ENCODE measurements at regions not wholly inside any gene's neighbourhood (a gene's known extent, or its start where the extent isn't known, plus 50 kb on each side); places are given as distances from the start of the nearest gene placed in this dataset.

DNA sequence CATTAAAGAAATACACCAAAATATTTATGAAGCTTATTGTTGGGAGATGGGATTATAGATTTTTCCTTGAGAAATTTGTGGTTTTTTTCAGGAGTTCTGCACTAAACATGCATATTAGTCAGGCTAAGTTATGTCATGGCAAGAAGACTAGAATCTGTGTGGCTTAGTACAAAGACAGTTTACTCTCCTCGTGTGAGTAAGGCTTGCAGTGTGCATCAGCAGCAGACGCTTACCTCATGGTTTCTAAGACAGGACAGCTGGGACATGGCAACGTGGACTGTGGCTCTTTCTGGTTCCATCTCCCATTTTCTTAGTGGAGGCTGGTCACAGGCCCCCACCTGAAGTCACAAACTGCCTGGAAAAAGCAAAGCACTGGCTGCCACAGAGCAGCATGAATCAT lies 429.6 kb upstream of the VSTM2A start:
- BruUV-seq (replicated peaks) = no TSS peak
- no peak overlapping the region for H3K4me3 ChIP-seq (replicated peaks in 1 of 2; ENCODE audit: low read depth in 1 of 2, low read length in 2 of 2)
- DNase-seq (ENCODE audit: low read depth, low spot score) (no peak), ATAC-seq (no peak)
- no peak overlapping the region for H2AFZ ChIP-seq (ENCODE audit: low read depth, low read length, poor library complexity, severe bottlenecking)
- H4K20me1 ChIP-seq (ENCODE audit: insufficient read depth) = no peaks in the 10 kb centered on the region
- H3K9ac ChIP-seq (ENCODE audit: low read length) = no peak overlapping the region
- peaks cover 7 to 33% of the 10 kb centered on the region in 2 experiments; a peak in 2 of 4 replicates for H3K9me3 ChIP-seq (ENCODE audit: control insufficient read depth in 1 of 2, insufficient read depth in 1 of 2, low read depth in 1 of 2, low read length in 2 of 2)
- intact Hi-C loops (cut with micrococcal nuclease) = no loop called here
- TF ChIP-seq SP1 (IDR thresholded peaks at IDR 0.05; ENCODE audit: low read depth) = no peak
- TF ChIP-seq ZNF274 (IDR thresholded peaks at IDR 0.05; ENCODE audit: low read depth, low read length) = no peak
- TF ChIP-seq CBX3 (IDR thresholded peaks at IDR 0.05; ENCODE audit: low read depth) = no peak
- no peak for TF ChIP-seq POLR2A (IDR thresholded peaks at IDR 0.05; ENCODE audit: borderline replicate concordance, extremely low read depth, insufficient read depth, insufficient read length)
- no peak for TF ChIP-seq RAD21 (IDR thresholded peaks at IDR 0.05; ENCODE audit: low read depth)
- TF ChIP-seq POLR2AphosphoS5 (IDR thresholded peaks at IDR 0.05; ENCODE audit: low read depth, low read length) = no peak
- no peak for TF ChIP-seq CEBPB (IDR thresholded peaks at IDR 0.05; ENCODE audit: low read depth)
- TF ChIP-seq SIN3A (IDR thresholded peaks at IDR 0.05; ENCODE audit: low read depth) = no peak
- TF ChIP-seq EZH2phosphoT487 (IDR thresholded peaks at IDR 0.05; ENCODE audit: borderline replicate concordance) = no peak
- no peak for TF ChIP-seq JUND (IDR thresholded peaks at IDR 0.05)
- H3K36me3 ChIP-seq (ENCODE audit: control insufficient read depth in 1 of 2, insufficient read depth in 2 of 2, low read length in 2 of 2) = no peaks in the 10 kb centered on the region
- no peaks in the 10 kb centered on the region for H3K4me1 ChIP-seq (ENCODE audit: control insufficient read depth in 1 of 2, insufficient read depth in 2 of 2, low read length in 2 of 2)
- no peaks in the 10 kb centered on the region for H3K9me2 ChIP-seq (ENCODE audit: insufficient read depth)
- CTCF ChIA-PET = no interaction called here
- H3K79me2 ChIP-seq (ENCODE audit: insufficient read depth, low read length) = no peaks in the 10 kb centered on the region
- POLR2A ChIA-PET = no interaction called here
- H3K4me2 ChIP-seq (ENCODE audit: low read length) = no peak overlapping the region
- no peaks in the 10 kb centered on the region for H3K27me3 ChIP-seq (ENCODE audit: insufficient read depth, low read length)
- H3K27ac ChIP-seq (ENCODE audit: low read depth, low read length) = no peak overlapping the region
- RAD21 ChIA-PET (ENCODE audit: low non-redundant PET in 1 of 2, low total read pairs in 2 of 2, uncharacterized antibody in 2 of 2, unreplicated experiment in 2 of 2) = no interaction called here

DNA sequence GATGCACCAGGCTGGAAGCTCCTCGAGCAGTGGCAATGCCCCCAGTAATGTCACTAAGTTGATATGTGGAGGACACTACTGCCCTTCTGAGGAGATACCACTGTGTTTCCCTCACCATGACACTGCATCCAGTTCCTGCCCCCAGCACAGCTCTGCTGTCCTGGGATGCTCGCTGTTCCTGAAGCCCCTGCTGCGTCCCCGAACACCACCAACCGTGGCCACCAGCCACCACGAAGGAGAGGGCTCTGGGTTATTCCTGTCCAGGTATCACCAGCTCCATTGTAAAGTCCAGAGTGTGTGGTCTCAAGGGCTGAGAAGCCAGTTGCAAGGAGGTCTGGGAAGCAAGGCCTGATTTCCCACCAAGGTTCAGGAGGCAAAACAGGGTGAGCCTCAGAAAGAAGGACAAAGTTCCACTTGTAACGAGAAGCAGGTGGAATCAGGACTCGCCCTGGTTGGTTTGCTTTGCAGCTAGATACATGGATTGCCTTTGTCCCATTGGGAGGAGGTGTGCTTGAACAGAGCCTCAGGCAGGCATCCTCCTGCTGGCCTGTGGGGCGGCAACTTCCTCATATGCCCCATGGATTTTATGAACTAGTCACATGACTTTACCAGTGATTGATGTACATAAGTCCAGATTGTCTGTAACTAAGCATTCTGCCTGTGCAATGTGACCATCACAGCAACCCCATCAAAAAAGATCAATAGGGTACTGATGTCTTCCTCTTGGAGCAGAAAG lies 427.0 kb upstream of the VSTM2A start:
- no peak overlapping the region for H3K27ac ChIP-seq (ENCODE audit: low read depth, low read length)
- no peak overlapping the region for H3K4me2 ChIP-seq (ENCODE audit: low read length)
- no peaks in the 10 kb centered on the region for H3K4me1 ChIP-seq (ENCODE audit: control insufficient read depth in 1 of 2, insufficient read depth in 2 of 2, low read length in 2 of 2)
- no peaks in the 10 kb centered on the region for H3K79me2 ChIP-seq (ENCODE audit: insufficient read depth, low read length)
- DNase-seq (ENCODE audit: low read depth, low spot score) (no peak), ATAC-seq (no peak)
- H3K9me2 ChIP-seq (ENCODE audit: insufficient read depth) = no peaks in the 10 kb centered on the region
- no peak overlapping the region for H3K9ac ChIP-seq (ENCODE audit: low read length)
- RAD21 ChIA-PET (ENCODE audit: low non-redundant PET in 1 of 2, low total read pairs in 2 of 2, uncharacterized antibody in 2 of 2, unreplicated experiment in 2 of 2) = no interaction called here
- CTCF ChIA-PET = no interaction called here
- no peaks in the 10 kb centered on the region for H3K36me3 ChIP-seq (ENCODE audit: control insufficient read depth in 1 of 2, insufficient read depth in 2 of 2, low read length in 2 of 2)
- POLR2A ChIA-PET = no interaction called here
- H4K20me1 ChIP-seq (ENCODE audit: insufficient read depth) = no peaks in the 10 kb centered on the region
- no peak overlapping the region for H3K4me3 ChIP-seq (replicated peaks in 1 of 2; ENCODE audit: low read depth in 1 of 2, low read length in 2 of 2)
- no peaks in the 10 kb centered on the region for H3K27me3 ChIP-seq (ENCODE audit: insufficient read depth, low read length)
- BruUV-seq (replicated peaks) = no TSS peak
- intact Hi-C loops (cut with micrococcal nuclease) = no loop called here
- peaks cover 7 to 40% of the 10 kb centered on the region in 2 experiments; a peak in 2 of 4 replicates for H3K9me3 ChIP-seq (ENCODE audit: control insufficient read depth in 1 of 2, insufficient read depth in 1 of 2, low read depth in 1 of 2, low read length in 2 of 2)
- TF ChIP-seq, protein P1, sequence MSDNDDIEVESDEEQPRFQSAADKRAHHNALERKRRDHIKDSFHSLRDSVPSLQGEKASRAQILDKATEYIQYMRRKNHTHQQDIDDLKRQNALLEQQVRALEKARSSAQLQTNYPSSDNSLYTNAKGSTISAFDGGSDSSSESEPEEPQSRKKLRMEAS (IDR thresholded peaks at IDR 0.05) = no peak
- H2AFZ ChIP-seq (ENCODE audit: low read depth, low read length, poor library complexity, severe bottlenecking) = no peak overlapping the region

All from HCT116 (cell line).